ENCODE measurements at regions not wholly inside any gene's neighbourhood (a gene's known extent, or its start where the extent isn't known, plus 50 kb on each side); places are given as distances from the start of the nearest gene placed in this dataset.

GRCh38 chr2:64196963-64197362 is 52.7 kb upstream of the PELI1 start:
- DNase-seq (ENCODE audit: low read depth in 2 of 2), result no peak

GRCh38 chr2:64201151-64201550 is 56.9 kb upstream of the PELI1 start:
- DNase-seq (ENCODE audit: low read depth in 2 of 2), result no peak

DNA sequence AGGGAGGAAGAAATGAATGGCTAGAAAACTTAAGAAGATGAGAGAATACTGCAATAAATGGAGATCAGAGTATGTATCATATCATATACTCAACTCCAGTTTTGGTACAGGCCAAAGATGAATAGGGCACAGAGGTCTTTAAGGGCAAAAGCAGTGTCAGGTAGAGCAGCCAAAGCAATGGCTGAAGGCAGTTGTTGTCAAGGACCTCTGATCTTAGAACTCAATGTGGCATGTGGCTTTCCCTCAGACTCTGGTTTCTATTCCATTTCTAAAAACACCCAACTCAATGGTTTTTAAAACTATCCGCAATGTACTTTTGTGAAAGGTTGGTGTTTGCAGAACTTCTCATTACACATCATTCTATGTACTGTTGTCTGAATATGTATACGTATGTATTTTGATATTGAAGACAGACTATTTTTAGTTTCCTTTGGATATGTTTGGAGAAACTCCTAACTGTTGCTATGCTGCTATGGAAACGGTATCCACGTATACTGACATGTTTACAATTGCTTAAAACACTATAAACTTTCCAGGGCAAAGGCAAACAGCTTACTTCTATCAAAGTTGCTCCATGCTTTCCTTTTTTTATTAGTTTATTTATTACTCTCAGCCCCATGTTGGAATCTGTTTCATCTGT is 58.1 kb upstream of the PELI1 start:
- DNase-seq (ENCODE audit: low read depth in 2 of 2), result no peak

DNA sequence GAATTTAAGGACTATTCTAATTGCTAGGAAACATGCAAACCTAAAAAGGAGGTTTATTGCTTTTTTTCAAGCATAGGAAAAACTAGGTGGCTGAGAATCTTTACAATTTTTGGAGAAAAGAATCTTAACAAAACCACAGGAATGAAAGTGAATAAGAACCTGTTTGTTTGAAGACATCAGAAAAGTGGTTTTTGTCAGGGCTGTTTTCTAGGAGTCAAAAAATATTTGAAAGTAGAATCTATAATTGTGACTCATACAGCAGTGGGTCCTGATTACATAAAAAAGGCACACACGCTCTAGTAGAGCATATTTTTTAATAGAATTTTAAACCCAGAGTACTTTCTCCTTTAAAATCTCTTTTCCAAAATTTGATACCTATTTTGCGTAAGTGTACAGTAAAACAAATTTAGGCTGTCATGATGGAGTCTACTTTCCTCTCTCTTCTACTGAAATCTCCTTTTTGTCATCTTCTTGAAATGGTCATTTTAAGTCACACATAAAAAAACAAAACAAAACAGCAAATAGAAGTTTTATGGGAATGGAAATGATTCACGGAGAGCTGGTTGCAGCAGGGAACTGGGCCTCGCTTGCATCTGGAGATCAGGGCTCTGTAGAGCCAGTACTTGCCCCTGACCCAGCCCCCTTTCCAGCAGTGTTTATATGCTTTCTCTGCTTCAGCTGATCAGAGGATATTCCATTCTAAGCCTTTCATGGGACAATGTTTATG is 59.1 kb upstream of the PELI1 start:
- DNase-seq (ENCODE audit: low read depth in 2 of 2), result no peak

GRCh38 chr2:64203858-64204632 is 59.8 kb upstream of the PELI1 start:
- DNase-seq (ENCODE audit: low read depth in 2 of 2), result peak; percentile 30 to 37

GRCh38 chr2:64204703-64205102 is 60.5 kb upstream of the PELI1 start:
- DNase-seq (ENCODE audit: low read depth in 2 of 2), result no peak

DNA sequence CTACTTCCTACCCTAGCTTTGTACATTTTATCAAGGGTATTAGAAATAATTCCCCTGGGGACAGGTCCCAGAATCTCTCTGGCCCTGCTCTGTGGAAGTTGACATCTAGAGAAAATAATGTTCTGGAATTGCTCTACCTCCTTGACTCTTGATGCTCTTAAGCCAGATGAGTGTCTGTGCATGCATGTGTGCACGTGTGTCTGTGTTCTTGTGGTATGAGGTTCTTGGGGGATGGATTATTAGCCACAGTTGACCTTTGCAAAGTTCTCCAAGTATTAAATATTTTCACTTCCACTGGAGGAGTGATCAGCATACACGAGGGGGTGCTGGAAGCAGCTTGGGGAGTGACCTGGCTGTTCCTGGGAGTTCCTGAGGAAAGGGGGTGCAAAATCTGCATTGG is 61.2 kb upstream of the PELI1 start:
- DNase-seq (ENCODE audit: low read depth in 2 of 2), result no peak

- no peak for DNase-seq (ENCODE audit: low read depth in 2 of 2)
Measured at GRCh38 chr2:64207573-64207972, 63.4 kb upstream of the PELI1 start.

DNA sequence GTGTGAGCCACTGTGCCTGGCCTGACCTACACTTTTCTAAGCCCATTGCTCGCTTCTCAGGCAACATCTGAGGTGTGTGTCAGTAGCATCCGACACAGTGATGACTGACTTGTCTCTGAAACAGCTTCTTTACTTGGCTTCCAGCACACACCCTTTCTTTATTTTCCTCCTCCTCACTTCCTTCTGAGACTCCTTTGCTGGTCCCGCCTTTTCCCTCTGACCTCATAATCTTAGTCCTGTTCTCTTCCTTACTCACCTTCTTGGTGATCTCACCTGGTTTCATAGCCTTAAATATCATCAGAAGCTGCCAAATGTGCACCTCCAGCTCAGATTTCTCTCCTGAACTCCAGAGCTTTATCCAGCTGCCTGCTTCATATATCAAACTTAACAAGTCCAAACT is 66.6 kb upstream of the PELI1 start:
- DNase-seq (ENCODE audit: low read depth in 2 of 2), result no peak

GRCh38 chr2:64211276-64211921 is 67.2 kb upstream of the PELI1 start:
- DNase-seq (ENCODE audit: low read depth in 2 of 2), result no peak

DNA sequence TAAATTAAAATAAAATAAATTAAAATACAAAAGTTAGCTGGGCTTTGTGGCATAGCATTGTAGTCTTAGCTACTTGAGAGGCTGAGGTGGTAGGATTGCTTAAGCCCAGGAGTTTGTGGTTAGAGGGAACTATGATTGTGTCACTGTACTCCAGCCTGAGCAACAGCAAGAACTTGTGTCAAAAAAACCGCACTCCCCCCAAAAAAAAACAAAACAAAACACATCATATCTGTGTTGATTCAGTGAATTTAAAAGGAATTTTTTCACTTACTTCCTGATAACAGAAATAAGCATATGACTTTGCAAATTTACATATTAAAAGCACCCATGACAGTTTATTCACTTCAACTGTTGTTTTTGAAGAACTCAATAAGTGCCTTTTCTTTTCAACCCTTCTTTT is 68.1 kb upstream of the PELI1 start:
- DNase-seq (ENCODE audit: low read depth in 2 of 2), result no peak

- DNase-seq (ENCODE audit: low read depth in 2 of 2), result peak; percentile 12 to 17
Measured at GRCh38 chr2:64212801-64213321, 68.6 kb upstream of the PELI1 start.

DNA sequence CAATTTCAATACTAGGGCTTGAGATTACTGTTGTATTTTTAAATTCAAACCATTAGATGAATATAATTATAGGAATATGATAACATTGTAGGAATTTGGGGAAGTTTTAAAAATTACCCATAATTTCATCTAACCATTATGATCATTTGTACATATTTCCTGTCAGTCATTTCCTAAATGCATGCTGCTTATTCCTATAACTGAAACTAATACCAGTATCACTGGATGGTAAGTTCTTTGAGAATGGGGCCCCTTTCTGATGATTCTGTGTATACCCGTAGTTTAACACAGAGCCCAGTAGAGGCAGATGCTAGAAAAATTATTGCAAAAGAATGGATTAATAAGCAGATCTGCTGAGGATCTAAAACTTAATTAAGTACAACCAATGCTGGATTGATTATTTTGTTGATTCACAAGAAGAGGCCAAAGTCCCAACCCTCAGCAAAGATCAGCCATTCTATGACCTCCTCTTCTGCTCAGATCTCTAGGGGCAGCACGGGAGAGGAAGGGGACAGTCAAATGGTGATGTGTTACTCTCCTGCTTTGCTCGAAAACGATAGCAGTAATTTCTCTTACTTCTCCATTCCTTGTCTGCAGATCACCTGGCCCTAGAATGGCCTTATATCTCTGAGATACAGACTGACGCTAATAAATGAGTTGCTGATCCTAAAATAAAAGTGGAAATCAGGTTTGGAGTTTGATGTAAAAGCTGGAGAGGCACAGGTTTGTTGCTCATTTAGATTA is 69.5 kb upstream of the PELI1 start:
- no peak for DNase-seq (ENCODE audit: low read depth in 2 of 2)

DNA sequence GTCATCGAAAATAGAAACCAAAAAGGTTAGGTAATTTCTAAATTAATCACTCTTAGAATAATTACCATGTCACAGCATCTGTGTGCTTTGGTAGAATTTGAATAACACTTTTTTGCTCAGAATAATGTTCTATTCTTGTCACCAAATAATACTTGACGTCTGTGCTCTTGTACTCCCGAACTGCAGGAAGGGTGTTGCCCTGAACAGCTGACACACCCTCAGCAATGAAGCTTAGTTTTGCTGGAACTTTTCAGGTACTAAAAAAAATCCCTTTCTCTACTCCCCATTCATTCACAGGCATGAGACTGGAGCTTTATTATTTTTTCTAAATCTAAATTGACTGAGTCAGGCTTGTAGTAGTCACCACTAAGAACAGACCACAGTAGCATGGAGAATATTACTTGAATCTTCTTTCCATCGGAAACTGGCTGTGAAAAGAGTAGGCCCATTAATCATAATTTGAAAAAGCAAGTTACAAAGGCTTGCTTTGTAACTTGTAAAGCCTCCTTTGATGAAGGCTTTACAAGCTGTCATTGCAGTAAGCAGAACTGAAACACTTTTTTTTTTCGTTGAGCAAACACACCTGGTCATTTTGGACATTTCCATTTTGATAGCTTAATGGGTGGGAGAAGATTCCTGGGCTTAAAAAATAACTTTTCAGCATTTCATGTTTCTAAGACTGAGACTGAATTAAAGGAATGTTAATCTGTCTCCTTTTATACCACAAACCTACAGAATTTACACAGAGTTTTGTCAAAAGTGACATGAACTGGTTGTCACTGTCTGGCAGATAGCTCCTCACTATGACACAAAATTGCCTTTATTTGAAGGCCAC is 70.3 kb upstream of the PELI1 start:
- peak in 1 of 2 experiments; percentile 17 for DNase-seq (ENCODE audit: low read depth in 2 of 2)

DNA sequence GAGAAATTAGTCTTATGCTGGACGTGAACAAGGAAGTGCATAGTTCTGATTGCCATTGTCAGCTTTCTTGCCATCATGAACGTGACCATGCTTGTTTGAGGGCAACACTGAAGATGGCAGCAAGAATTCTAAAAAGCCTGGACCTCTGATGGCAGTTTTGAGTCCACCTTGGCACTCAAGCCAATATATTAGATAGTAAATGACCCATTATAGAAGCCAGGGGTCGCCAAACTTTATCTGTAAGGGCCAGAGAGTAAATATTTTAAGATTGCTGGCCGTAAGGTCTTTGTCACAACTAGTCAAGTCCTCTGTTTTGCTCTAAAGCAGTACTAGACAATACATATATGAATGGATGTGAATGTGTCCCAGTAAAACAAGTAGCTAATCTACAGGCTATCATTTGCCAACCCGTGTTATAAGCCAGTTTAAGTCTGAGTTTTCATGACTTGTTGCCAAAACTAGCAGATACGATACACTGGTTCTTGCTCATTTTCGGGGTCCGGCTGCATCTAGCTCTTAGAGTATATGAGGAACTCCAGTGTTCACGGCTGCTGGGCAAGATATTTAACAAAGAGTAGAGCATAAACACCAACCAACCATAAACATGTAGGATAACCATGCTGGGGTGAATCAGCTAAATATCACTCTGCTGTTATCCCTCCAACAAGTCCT is 73.1 kb upstream of the PELI1 start:
- DNase-seq (ENCODE audit: low read depth in 2 of 2), result no peak

- no peak for DNase-seq (ENCODE audit: low read depth in 2 of 2)
Measured at GRCh38 chr2:64218137-64218802, 74.0 kb upstream of the PELI1 start.

DNA sequence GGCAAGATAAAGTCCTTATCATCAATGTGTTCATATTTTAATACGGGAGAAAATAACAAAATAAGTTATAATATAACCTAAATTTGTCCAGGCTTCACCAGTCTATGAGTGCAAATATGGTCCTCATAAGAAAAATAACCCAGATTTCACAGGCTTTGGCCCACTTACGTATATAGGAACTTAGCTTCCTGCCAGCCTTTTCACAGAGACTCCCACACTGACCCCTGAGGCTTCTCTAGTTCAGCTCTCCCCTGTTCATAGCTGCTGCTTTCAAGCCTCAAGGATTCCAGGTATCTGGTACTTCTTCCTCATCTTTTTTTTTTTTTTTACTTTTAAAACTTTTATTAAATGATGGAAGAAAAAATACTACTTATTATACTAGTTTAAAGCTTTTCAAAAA is 74.9 kb upstream of the PELI1 start:
- DNase-seq (ENCODE audit: low read depth in 2 of 2), result no peak

DNA sequence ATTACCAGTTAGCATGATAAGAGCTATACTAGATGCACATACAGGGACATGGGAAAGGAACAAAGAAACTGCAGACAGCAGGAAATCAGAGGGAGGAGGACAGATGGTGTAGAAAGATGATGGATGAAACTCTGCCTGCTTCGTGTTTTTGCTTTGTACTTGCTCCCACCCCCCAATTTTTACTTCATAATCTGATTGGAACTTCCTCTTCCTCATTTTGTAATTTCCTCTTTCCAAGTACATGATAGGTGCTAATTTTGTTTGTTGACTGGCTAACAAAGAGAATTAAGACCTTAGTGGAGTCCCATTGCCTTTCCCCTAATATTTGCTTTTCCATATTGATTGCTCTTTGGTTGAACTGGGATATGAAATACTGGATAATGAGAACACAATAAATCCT is 76.0 kb upstream of the PELI1 start:
- DNase-seq (ENCODE audit: low read depth in 2 of 2), result no peak

GRCh38 chr2:64220894-64221617 is 76.8 kb upstream of the PELI1 start:
- DNase-seq (ENCODE audit: low read depth in 2 of 2), result no peak
